ENCODE measurements at regions not wholly inside any gene's neighbourhood (a gene's known extent, or its start where the extent isn't known, plus 50 kb on each side); places are given as distances from the start of the nearest gene placed in this dataset.

DNA sequence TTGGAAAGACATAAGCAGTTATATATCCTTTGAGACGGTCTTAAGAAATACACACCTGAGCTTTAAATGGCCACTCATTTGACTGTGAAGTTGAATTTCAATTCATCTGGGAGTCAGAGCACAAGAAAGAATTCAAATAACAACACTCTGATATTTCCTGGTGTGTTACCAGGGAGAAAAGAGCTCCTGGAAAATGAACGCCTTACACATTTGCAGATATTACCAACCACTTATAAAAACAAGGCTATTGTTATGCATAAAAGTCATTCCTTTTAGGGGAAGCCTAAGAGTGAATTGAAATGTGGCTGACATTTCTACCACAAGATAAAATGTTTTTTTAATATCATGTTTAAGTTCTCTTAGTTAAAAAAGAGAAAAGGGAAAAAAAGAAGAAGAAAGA, 229.2 kb upstream of the PLEKHG7 start:
- TF ChIP-seq, protein P1, sequence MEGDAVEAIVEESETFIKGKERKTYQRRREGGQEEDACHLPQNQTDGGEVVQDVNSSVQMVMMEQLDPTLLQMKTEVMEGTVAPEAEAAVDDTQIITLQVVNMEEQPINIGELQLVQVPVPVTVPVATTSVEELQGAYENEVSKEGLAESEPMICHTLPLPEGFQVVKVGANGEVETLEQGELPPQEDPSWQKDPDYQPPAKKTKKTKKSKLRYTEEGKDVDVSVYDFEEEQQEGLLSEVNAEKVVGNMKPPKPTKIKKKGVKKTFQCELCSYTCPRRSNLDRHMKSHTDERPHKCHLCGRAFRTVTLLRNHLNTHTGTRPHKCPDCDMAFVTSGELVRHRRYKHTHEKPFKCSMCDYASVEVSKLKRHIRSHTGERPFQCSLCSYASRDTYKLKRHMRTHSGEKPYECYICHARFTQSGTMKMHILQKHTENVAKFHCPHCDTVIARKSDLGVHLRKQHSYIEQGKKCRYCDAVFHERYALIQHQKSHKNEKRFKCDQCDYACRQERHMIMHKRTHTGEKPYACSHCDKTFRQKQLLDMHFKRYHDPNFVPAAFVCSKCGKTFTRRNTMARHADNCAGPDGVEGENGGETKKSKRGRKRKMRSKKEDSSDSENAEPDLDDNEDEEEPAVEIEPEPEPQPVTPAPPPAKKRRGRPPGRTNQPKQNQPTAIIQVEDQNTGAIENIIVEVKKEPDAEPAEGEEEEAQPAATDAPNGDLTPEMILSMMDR (conservative IDR thresholded peaks at IDR 0.05): no peak
- no peak for TF ChIP-seq EZH2 (IDR thresholded peaks at IDR 0.05; ENCODE audit: low read depth)
